HCT116 (cell line): ENCODE measurements at regions not wholly inside any gene's neighbourhood (a gene's known extent, or its start where the extent isn't known, plus 50 kb on each side); places are given as distances from the start of the nearest gene placed in this dataset.

Experiments used
- ATAC-seq: fragments of 200-7000 bp; cut with Tn5 transposase; 2 replicates; pipeline ENCODE4 v1.9.1; 2020; ENCODE audit warnings: mild to moderate bottlenecking, moderate library complexity
- BruUV-seq: library from RNA; stranded (reverse); fragments of 400-500 nt; replicated peaks from 2 replicates; lab custom pipeline; 2021; lab: Mats Ljungman, UMichigan
- CTCF ChIA-PET: fragments of 300-600 bp; sonication (Branson Sonifier 250); formaldehyde crosslinking; loops from one replicate; lab custom pipeline; 2021; ENCODE audit warnings: antibody characterized with exemption; lab: Charles Lee
- POLR2A ChIA-PET: fragments of 300-600, 350-600 bp; sonication (Branson Sonifier 250); formaldehyde crosslinking; loops from one replicate; lab custom pipeline; 2021; ENCODE audit warnings: antibody characterized with exemption; lab: Charles Lee
- RAD21 ChIA-PET, 2 experiments: fragments of 300-600 bp; sonication (Branson Sonifier 250); formaldehyde crosslinking; loops; one replicate each; lab custom pipeline; 2023; ENCODE audit warnings: low total read pairs in 2 of 2; ENCODE audit not compliant: uncharacterized antibody in 2 of 2, unreplicated experiment in 2 of 2, low non-redundant PET in 1 of 2; lab: Charles Lee
- DNase-seq: peaks from one replicate; pipeline ENCODE4 v3.0.0-alpha.2; 2010; ENCODE audit warnings: low read depth, low spot score
- H2AFZ ChIP-seq: fragments of 200-600 bp; shearing (Covaris generic), sonication (generic); 2 replicates; pipeline ENCODE4 v1.6.1; 2017; ENCODE audit warnings: low read depth, mixed run types, mixed read lengths, antibody characterized with exemption, low read length; ENCODE audit not compliant: poor library complexity, severe bottlenecking
- H3K27ac ChIP-seq: 2 replicates; pipeline ENCODE4 v1.5.1; 2012; ENCODE audit warnings: low read depth, low read length
- H3K27me3 ChIP-seq: fragments of 200-600 bp; sonication (generic); 2 replicates; pipeline ENCODE4 v1.6.1; 2016; ENCODE audit warnings: mixed run types, low read length, mixed read lengths; ENCODE audit not compliant: insufficient read depth
- H3K36me3 ChIP-seq, 2 experiments: fragments of 200-500 bp in 1 of 2; fragments of 200-600 bp in 1 of 2; sonication (Bioruptor generic) in 1 of 2; sonication (generic) in 1 of 2; 2 replicates each; pipeline versions ENCODE4 v1.5.1 to v1.6.1; 2014 to 2016; ENCODE audit warnings: low read length in 2 of 2, inconsistent platforms in 1 of 2, mixed read lengths in 1 of 2, mixed run types in 1 of 2; ENCODE audit not compliant: insufficient read depth in 2 of 2, control insufficient read depth in 1 of 2
- H3K4me1 ChIP-seq, 2 experiments: fragments of 200-600 bp in 1 of 2; sonication (generic) in 1 of 2; 2 replicates each; pipeline versions ENCODE4 v1.5.1 to v1.6.1; 2012 to 2017; ENCODE audit warnings: low read length in 2 of 2, inconsistent platforms in 1 of 2, mild to moderate bottlenecking in 1 of 2, mixed read lengths in 1 of 2, mixed run types in 1 of 2, moderate library complexity in 1 of 2; ENCODE audit not compliant: insufficient read depth in 2 of 2, control insufficient read depth in 1 of 2
- H3K4me2 ChIP-seq: fragments of 200-600 bp; sonication (generic); 2 replicates; pipeline ENCODE4 v1.6.1; 2017; ENCODE audit warnings: mixed run types, low read length, mixed read lengths
- H3K4me3 ChIP-seq, 2 experiments: fragments of 200-600 bp in 1 of 2; sonication (generic) in 1 of 2; replicated peaks in 1 of 2; 2 replicates each; pipeline ENCODE4 v1.5.1; 2011 to 2016; ENCODE audit warnings: low read length in 2 of 2, control low read depth in 1 of 2, low read depth in 1 of 2, mild to moderate bottlenecking in 1 of 2, mixed read lengths in 1 of 2, mixed run types in 1 of 2
- H3K79me2 ChIP-seq: fragments of 200-600 bp; sonication (generic); 2 replicates; pipeline ENCODE4 v1.6.1; 2017; ENCODE audit warnings: mild to moderate bottlenecking, mixed run types, low read length, moderate library complexity, mixed read lengths; ENCODE audit not compliant: insufficient read depth
- H3K9ac ChIP-seq: fragments of 200-600 bp; sonication (generic); 2 replicates; pipeline ENCODE4 v1.6.1; 2016; ENCODE audit warnings: low read length, mixed read lengths
- H3K9me2 ChIP-seq: fragments of 200-600 bp; sonication (generic), shearing (Covaris generic); 2 replicates; pipeline ENCODE4 v1.6.1; 2017; ENCODE audit warnings: mixed run types, mild to moderate bottlenecking, moderate library complexity; ENCODE audit not compliant: insufficient read depth
- H3K9me3 ChIP-seq, 2 experiments: fragments of 200-500 bp in 1 of 2; fragments of 200-600 bp in 1 of 2; sonication (Bioruptor generic) in 1 of 2; sonication (generic) in 1 of 2; 2 replicates each; pipeline ENCODE4 v1.6.1; 2014 to 2017; ENCODE audit warnings: low read length in 2 of 2, mixed read lengths in 2 of 2, inconsistent platforms in 1 of 2, low read depth in 1 of 2, mild to moderate bottlenecking in 1 of 2, mixed run types in 1 of 2, moderate library complexity in 1 of 2; ENCODE audit not compliant: control insufficient read depth in 1 of 2, insufficient read depth in 1 of 2
- H4K20me1 ChIP-seq: fragments of 200-600 bp; sonication (generic), shearing (Covaris generic); 2 replicates; pipeline ENCODE4 v1.6.1; 2017; ENCODE audit warnings: mixed run types, mild to moderate bottlenecking, moderate library complexity; ENCODE audit not compliant: insufficient read depth
- ATF3 ChIP-seq: IDR thresholded peaks from 2 replicates; pipeline ENCODE4 v1.6.1; 2012
- ELF1 ChIP-seq: IDR thresholded peaks from 2 replicates; pipeline ENCODE4 v1.6.1; 2012; ENCODE audit warnings: low read depth, borderline replicate concordance
- EZH2 ChIP-seq: fragments of 200-600 bp; sonication (generic); IDR thresholded peaks from 2 replicates; pipeline ENCODE4 v1.6.1; 2017; ENCODE audit warnings: antibody characterized with exemption, mixed run types
- EZH2phosphoT487 ChIP-seq: fragments of 200-600 bp; IDR thresholded peaks from 2 replicates; pipeline ENCODE4 v1.6.1; 2018; ENCODE audit warnings: antibody characterized with exemption, borderline replicate concordance
- FOSL1 ChIP-seq: IDR thresholded peaks from 2 replicates; pipeline ENCODE4 v1.6.1; 2012; ENCODE audit warnings: low read depth
- POLR2AphosphoS5 ChIP-seq: IDR thresholded peaks from 2 replicates; pipeline ENCODE4 v1.6.1; 2011; ENCODE audit warnings: mild to moderate bottlenecking, low read depth, low read length, moderate library complexity
- RAD21 ChIP-seq: IDR thresholded peaks from 2 replicates; pipeline ENCODE4 v1.6.1; 2012; ENCODE audit warnings: low read depth, mild to moderate bottlenecking
- REST ChIP-seq: IDR thresholded peaks from 2 replicates; pipeline ENCODE4 v1.6.1; 2012; ENCODE audit warnings: low read depth
- SIN3A ChIP-seq: IDR thresholded peaks from 2 replicates; pipeline ENCODE4 v1.6.1; 2012; ENCODE audit warnings: low read depth
- SRF ChIP-seq: IDR thresholded peaks from 2 replicates; pipeline ENCODE4 v1.6.1; 2012; ENCODE audit warnings: low read depth
- YY1 ChIP-seq: IDR thresholded peaks from 2 replicates; pipeline ENCODE4 v1.6.1; 2011; ENCODE audit warnings: low read length, low read depth, moderate library complexity, mild to moderate bottlenecking; ENCODE audit not compliant: insufficient replicate concordance; ENCODE audit errors: extremely low read depth
- ZBTB33 ChIP-seq: IDR thresholded peaks from 2 replicates; pipeline ENCODE4 v1.6.1; 2011; ENCODE audit warnings: mild to moderate bottlenecking, low read length, moderate library complexity; ENCODE audit not compliant: insufficient replicate concordance; ENCODE audit errors: extremely low read depth
- ZNF274 ChIP-seq: fragments of 200-500 bp; sonication (Bioruptor generic); IDR thresholded peaks from 2 replicates; pipeline ENCODE4 v1.6.1; 2014; ENCODE audit warnings: mild to moderate bottlenecking, low read depth, low read length, inconsistent platforms
- intact Hi-C: fragments of 100-400 bp; cut with micrococcal nuclease; formaldehyde crosslinking; loops from 2 replicates; pipeline ENCODE4 v1.10.0; 2022
- TF ChIP-seq, protein P1 (sequence below): IDR thresholded peaks from 2 replicates; pipeline ENCODE4 v1.6.1; 2012

GRCh38 chr4:147078875-147079658, 133.4 kb upstream of the TTC29 start:
- intact Hi-C loops, result no loop called here
- Histone ChIP-seq H3K27ac (no peak overlapping the region), H3K9me2 (no peaks in the 10 kb centered on the region), H2AFZ (no peak overlapping the region), H4K20me1 (no peaks in the 10 kb centered on the region), H3K79me2 (no peaks in the 10 kb centered on the region), H3K4me1 (no peaks in the 10 kb centered on the region), H3K4me2 (no peak overlapping the region), H3K36me3 (no peaks in the 10 kb centered on the region), H3K4me3 (no peak overlapping the region), H3K9ac (no peak overlapping the region), H3K9me3 (no peaks in the 10 kb centered on the region), H3K27me3 (peaks cover 34% of the 10 kb centered on the region)
- RAD21 ChIA-PET, result no interaction called here
- CTCF ChIA-PET, result no interaction called here
- ATAC-seq (no peak), DNase-seq (no peak)
- POLR2A ChIA-PET, result no interaction called here
- TF ChIP-seq ELF1 (no peak), SIN3A (no peak), ZNF274 (no peak), ATF3 (no peak), SRF (no peak)
- no TSS peak for BruUV-seq

DNA sequence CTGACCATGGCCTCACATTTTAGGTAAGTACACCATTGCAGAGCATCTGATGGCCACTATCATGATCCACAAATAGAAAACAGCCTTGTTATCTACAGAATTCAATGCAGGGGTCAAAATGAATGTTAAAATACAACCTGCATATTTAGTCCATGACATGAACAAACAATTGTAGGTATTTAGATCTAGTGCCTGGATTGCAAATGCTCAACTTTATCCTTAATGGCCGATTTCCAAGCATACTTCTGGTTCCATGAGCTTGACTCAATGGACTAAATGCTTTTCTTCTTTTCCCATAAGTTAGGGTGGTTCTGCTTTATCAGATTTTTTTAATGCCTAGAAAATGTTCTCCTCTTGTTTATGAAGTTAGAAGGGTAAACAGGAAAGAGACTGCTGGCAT, 139.2 kb upstream of the TTC29 start:
- BruUV-seq, result no TSS peak
- H3K4me3 ChIP-seq, result no peak overlapping the region
- TF ChIP-seq, protein P1, sequence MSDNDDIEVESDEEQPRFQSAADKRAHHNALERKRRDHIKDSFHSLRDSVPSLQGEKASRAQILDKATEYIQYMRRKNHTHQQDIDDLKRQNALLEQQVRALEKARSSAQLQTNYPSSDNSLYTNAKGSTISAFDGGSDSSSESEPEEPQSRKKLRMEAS, result no peak
- TF ChIP-seq RAD21, result no peak
- no peak for TF ChIP-seq EZH2
- TF ChIP-seq EZH2phosphoT487, result no peak
- no peak for TF ChIP-seq ZNF274
- no peak for TF ChIP-seq ZBTB33
- no peak for TF ChIP-seq SIN3A
- no peak for TF ChIP-seq REST
- no peak for TF ChIP-seq FOSL1
- TF ChIP-seq YY1, result no peak
- no peak for TF ChIP-seq POLR2AphosphoS5

More for the DNA sequence above, 139.2 kb upstream of the TTC29 start:
- H3K36me3 ChIP-seq, result no peaks in the 10 kb centered on the region
- no peak overlapping the region for H2AFZ ChIP-seq
- no peaks in the 10 kb centered on the region for H3K4me1 ChIP-seq
- no peaks in the 10 kb centered on the region for H4K20me1 ChIP-seq
- H3K27me3 ChIP-seq, result peaks cover 57% of the 10 kb centered on the region
- H3K9ac ChIP-seq, result no peak overlapping the region
- no peaks in the 10 kb centered on the region for H3K79me2 ChIP-seq
- H3K9me3 ChIP-seq, result no peaks in the 10 kb centered on the region
- H3K9me2 ChIP-seq, result no peaks in the 10 kb centered on the region
- POLR2A ChIA-PET, result no interaction called here
- RAD21 ChIA-PET, result no interaction called here
- intact Hi-C loops, result no loop called here
- CTCF ChIA-PET, result no interaction called here
- DNase-seq, result no peak
- H3K27ac ChIP-seq, result no peak overlapping the region
- no peak for ATAC-seq
- no peak overlapping the region for H3K4me2 ChIP-seq
